ENCODE measurements at regions not wholly inside any gene's neighbourhood (a gene's known extent, or its start where the extent isn't known, plus 50 kb on each side); places are given as distances from the start of the nearest gene placed in this dataset.

DNA sequence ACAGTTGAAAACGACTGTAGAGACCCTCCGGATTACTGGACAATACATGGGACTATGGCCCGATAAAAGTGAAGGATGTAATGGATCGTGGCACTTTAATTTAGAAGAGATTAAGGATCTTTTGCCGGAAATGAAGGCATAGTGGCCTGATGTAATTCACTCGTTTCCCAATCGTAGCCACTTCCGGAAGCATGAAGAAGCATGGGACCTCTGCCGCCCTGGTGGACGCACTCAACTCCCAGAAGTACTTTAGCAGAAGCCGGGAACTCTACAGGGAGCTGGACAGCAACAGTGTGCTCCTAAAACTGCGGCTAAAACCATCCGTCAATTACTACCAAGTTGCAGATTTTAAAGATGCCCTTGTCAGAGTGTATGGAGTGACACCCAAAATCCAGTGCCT, 59.6 kb upstream of the NUPR2 start:
- H3K4me3 ChIP-seq (ENCODE audit: low read depth, low read length): peak overlapping the region; percentile 8
- DNase-seq (ENCODE audit: low read depth): peak; percentile 9
- TF ChIP-seq, protein P1, sequence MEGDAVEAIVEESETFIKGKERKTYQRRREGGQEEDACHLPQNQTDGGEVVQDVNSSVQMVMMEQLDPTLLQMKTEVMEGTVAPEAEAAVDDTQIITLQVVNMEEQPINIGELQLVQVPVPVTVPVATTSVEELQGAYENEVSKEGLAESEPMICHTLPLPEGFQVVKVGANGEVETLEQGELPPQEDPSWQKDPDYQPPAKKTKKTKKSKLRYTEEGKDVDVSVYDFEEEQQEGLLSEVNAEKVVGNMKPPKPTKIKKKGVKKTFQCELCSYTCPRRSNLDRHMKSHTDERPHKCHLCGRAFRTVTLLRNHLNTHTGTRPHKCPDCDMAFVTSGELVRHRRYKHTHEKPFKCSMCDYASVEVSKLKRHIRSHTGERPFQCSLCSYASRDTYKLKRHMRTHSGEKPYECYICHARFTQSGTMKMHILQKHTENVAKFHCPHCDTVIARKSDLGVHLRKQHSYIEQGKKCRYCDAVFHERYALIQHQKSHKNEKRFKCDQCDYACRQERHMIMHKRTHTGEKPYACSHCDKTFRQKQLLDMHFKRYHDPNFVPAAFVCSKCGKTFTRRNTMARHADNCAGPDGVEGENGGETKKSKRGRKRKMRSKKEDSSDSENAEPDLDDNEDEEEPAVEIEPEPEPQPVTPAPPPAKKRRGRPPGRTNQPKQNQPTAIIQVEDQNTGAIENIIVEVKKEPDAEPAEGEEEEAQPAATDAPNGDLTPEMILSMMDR (conservative IDR thresholded peaks at IDR 0.05; ENCODE audit: low read depth, low read length): no peak

DNA sequence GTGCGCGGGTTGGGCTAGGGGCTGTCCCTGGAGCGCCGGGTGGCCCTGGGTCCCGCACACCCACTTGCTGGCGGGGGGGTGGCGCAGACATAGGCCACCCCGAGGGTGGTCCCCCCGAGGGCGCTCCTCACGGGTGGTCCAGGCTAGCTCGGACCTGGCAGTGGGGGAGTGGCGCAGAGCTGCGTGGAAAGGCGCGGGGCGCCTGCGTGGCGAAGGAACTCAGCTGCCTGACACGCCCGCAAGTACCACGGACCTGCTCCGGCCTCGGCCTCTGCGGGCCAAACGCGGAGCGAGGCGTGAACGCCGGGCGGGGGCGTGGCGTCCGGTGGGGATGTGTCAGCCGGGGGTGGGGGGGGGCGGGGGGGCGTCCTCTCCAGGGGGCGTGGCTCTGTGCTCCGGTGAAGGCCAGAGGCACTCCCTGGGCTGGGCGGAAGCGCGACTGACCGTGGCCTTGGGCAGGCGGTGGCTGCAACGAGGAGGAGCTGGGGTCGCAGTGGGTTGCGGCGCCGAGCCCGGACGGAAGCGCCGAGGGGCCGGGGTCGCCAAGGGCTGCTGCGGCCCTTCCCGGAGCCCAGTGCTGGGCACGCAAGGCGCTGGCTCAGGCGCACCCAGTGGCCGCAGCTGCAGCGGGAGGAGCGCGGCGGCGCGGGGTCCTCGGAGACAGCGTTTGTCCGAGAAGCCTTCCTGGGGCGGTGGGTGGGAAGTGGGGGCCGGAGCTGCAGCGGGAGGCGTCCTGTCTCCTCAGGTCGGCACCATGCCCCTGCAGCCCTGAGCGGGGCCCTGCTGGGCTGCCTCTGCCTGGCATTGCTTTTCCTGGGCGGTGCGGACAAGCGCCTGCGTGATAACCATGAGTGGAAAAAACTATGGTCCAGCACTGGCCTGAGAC, 58.9 kb upstream of the NUPR2 start:
- peak overlapping the region; percentile 8 for H3K4me3 ChIP-seq (ENCODE audit: low read depth, low read length)
- TF ChIP-seq, protein P1 (conservative IDR thresholded peaks at IDR 0.05; ENCODE audit: low read depth, low read length): no peak
- DNase-seq (ENCODE audit: low read depth): no peak

DNA sequence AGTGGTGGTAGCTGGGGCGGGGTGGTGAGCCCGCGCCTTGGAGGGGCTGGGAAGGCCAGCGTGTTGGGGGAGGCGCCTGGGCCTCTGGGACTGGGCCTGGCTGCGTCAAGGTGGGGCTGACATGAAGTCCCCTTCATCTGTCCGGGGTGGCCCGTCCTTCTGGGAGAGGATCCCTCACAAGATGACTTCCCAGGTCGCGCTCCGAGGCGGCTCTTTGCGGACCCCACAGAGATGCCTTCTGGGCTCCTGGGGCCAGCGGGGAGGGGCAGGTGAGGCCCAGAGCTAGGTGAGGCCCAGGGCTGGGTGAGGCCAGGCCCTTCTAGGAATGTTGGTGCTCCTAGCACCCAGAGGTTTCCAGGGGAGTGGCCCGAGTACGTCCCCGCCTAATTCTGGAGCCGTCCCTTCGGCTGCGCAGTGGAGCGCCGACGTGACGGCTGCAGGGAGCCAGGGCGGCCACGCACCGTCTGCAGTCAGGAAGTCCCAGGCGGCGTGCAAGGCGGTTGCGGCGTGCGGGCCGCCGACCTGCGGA, 58.2 kb upstream of the NUPR2 start:
- DNase-seq (ENCODE audit: low read depth): no peak
- H3K4me3 ChIP-seq (ENCODE audit: low read depth, low read length): no peak overlapping the region
- TF ChIP-seq, protein P1 (conservative IDR thresholded peaks at IDR 0.05; ENCODE audit: low read depth, low read length): no peak
